PC-9 (cell line): ENCODE measurements at regions not wholly inside any gene's neighbourhood (a gene's known extent, or its start where the extent isn't known, plus 50 kb on each side); places are given as distances from the start of the nearest gene placed in this dataset.

ENCODE experiments used
- EZH2 ChIP-seq: fragments of 200-600 bp; sonication (generic); IDR thresholded peaks from 2 replicates; pipeline ENCODE4 v1.8.0; 2017; ENCODE audit warnings: antibody characterized with exemption, low read depth
- TF ChIP-seq, protein P1 (sequence below): fragments of 200-600 bp; sonication (generic); conservative IDR thresholded peaks from 2 replicates; pipeline ENCODE4 v1.6.1; 2017; ENCODE audit warnings: mixed run types, antibody characterized with exemption, mild to moderate bottlenecking, moderate library complexity

DNA sequence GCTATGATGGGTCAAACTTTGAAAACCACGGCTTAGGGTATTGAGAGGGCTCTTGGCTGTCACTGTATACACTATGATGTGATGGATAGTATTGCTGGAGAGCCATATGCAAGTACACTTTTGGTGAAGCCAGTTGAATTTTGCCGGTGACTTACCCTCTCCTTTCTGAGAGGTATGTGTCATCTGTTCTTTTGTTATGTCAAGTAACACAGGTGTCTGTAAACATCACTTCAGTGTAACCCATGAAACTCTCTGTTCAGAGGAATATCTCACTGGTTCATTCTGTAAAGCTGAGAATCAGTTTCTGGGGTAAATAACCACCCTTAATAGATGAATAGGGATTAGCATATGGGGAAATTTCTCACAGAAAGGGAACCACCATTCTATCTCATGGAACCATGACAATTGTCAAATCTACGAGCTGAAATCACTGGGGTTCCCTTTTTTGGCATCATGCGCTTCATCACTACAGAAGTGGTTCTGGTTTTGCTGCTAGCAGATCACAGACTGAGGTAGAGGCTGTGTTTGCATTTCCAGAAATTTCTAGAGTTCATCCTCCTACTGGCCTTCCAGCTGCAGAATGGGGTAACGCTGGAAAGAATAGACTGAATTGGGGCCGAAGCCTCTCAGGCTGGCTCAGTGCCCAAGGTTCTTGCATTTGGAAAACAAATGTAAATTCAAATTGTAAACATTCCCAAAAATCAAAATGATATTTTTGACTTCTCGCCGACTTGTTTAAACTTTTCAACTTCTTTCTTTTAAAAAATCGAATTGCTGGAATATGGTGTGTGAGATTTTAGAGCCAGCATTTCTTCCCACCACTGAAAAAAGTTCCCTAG lies 83.3 kb upstream of the CREB5 start:
- TF ChIP-seq, protein P1, sequence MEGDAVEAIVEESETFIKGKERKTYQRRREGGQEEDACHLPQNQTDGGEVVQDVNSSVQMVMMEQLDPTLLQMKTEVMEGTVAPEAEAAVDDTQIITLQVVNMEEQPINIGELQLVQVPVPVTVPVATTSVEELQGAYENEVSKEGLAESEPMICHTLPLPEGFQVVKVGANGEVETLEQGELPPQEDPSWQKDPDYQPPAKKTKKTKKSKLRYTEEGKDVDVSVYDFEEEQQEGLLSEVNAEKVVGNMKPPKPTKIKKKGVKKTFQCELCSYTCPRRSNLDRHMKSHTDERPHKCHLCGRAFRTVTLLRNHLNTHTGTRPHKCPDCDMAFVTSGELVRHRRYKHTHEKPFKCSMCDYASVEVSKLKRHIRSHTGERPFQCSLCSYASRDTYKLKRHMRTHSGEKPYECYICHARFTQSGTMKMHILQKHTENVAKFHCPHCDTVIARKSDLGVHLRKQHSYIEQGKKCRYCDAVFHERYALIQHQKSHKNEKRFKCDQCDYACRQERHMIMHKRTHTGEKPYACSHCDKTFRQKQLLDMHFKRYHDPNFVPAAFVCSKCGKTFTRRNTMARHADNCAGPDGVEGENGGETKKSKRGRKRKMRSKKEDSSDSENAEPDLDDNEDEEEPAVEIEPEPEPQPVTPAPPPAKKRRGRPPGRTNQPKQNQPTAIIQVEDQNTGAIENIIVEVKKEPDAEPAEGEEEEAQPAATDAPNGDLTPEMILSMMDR: no peak
- no peak for TF ChIP-seq EZH2
